TTC549 (cell line): ENCODE measurements at regions not wholly inside any gene's neighbourhood (a gene's known extent, or its start where the extent isn't known, plus 50 kb on each side); places are given as distances from the start of the nearest gene placed in this dataset.

Source experiments
- FAIRE-seq: peaks from 2 replicates; lab custom pipeline; 2012; peaks lifted over from hg19 to GRCh38; lab: Jason Lieb, UNC

DNA sequence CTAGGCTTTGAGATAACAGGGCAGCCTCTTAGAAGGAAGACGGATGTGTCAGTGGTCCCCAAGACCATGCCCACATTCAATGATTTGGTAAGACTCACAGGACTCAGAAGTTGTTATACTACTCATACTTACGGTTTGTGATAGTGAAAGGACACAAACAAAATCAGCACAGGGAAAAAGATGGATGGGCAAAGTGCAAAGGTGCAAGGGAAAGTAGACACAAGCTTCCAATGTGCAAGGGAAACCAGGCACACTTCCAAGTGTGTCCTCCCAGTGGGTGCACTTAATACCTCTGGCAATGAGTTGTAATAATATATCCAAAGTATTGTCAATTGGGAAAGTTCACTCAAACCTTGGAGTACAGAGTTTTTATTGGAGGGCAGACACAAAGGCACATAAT lies 53.8 kb upstream of the VCX start:
- no peak for FAIRE-seq

DNA sequence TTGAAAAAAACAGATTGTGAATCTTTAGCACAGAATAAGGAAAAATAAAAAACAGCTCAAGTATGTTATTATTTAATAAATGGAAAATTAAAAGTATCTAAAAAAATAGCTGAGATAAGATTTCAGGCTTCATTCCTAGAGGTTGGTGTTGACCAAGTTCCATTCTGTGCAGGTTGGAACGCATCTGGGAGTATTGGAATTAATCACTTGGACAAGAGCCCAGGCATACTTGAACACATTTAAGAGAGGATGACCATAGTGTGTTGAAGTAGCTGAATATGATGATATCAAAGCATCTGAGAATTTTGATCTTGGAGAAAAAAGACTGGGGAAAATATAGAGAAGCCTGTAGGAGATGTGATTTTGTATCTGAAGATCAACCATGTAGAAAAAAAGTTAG lies 54.6 kb upstream of the VCX start:
- FAIRE-seq: no peak

DNA sequence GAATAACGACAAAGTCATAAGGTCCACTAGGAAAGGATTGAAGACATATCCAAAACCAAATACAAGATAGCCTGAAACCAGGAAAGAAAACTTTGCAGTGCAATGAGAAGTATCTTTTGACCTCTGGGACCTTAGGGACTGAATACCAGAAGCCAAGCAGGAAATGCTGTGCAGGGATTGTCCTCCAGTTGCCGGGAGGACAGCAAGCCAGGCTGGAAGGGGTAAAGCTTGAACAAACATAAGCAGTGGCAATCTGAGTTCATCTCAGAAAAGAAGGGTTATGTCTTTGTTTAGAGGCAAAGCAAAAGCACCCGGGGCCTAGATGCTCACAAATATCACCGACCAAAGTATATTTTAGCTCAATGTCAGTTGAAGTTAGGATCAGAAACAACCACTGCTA lies 55.3 kb upstream of the VCX start:
- no peak for FAIRE-seq

DNA sequence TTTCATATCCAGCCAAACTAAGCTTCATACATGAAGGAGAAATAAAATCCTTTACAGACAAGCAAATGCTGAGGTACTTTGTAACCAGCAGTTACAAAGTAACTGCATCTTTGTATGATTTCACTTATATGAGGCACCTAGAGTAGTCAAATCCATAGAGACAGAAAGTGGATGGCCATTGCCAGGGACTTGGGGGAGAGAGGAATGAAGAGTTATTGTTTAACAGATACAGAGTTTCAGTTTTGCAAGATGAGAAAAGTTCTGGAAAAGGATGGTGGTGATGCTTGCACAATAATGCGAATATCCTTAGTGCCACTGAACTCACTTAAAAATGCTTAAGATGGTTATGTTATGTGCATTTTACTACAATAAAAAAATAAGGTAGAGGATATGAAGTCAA lies 58.4 kb upstream of the VCX start:
- FAIRE-seq: no peak

DNA sequence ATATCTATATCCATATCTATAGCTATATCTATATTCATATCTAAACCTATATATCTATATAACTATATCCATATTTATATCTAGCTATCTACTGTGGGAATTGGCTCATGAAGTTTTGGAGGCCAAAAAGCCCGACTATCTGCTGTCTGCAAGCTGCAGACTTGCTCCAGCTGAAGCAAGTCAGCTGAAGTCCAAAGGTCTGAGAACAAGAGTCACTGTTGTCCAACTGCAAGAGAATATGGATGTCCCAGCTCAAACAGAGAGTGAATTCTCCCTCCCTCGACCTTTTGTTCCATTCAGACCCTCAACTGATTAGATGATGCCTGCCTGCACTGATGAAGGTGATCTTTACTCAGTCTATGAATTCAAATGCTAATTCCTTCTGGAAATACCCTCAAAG lies 63.3 kb upstream of the VCX start:
- no peak for FAIRE-seq

DNA sequence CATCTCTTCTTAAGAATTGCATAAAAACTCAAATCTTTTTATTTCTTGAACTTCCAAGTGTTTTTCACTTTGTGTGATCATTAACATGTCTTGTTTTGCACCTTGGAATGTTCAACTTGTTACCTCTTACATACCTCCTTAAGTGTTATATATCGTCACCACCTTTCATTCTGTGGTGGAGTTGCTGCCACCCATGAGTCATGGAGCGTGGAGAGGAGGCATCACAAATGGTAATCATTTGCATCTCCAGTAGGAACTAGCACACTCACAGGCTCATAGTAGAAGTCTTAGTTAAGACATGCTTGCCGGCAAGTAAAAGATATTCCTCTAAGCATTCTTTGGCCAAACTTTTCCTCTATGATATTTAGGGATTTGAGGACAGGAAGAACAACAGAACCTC lies 67.0 kb upstream of the VCX start:
- FAIRE-seq: no peak

DNA sequence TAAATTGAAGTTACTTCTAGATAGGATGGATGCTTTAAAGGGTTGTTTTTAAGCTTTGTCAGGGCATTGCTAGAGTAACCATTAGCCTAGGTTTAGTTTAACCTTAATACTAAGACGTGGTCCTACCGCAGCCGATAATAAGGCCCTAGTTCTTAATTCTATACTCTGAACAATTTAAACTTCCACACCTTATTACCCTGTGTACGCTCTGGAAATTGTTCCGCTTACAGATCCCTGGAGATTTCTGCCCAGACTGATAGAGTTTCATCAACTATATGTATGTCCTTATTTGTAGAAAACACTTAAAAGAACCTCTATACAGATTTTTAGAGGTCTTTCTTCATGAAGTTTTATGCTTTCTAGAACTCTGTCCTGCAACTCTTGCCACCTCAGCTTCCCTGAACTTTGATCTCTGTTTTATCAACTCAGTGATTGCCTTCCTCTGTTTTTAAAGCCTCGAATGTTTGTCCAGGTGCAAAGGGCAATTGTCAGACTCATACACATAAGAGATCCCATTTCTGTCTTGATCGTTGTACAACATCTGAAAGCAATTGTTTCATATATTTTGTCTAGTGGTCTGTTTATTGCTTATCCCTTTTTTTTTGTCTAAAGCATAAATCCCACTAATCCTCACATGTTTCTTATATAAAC lies 71.1 kb upstream of the VCX start:
- no peak for FAIRE-seq

DNA sequence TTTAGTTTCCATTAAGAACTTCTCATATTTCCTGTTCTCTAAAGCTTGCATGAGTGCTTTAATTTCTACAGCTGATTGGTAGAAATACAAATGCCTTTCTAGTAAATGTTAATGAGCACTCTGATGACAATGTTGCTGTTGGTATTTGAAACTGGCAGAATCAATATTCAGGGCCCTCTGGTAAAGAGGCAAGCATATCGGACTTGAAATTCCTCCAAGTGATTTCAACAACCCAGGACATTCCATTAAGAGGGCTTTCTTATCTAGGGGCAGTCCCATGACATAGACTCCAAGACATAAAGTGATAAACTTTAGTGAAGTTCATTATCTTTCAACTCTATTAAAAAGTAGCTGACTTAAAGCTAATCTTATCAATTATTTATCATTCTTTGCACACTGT lies 83.1 kb upstream of the VCX start:
- FAIRE-seq: no peak

DNA sequence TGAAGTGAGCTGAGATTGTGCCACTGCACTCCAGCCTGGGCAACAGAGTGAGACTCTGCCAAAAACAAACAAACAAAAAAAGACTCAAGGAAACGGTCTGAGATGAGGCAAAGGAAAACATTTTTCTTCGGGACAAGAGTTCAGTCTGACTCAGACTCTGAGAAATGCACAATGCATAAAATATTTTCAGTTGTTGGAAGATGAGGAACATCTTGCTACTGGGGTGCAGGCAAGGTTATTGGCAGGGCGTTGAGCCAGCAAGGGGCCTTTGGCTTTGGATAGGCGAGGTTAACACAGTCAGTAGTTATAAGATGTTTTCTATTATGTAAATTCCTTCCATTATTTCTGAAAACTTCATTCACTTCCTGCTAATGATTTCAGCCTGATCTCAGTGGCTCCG lies 96.1 kb upstream of the VCX start:
- no peak for FAIRE-seq

DNA sequence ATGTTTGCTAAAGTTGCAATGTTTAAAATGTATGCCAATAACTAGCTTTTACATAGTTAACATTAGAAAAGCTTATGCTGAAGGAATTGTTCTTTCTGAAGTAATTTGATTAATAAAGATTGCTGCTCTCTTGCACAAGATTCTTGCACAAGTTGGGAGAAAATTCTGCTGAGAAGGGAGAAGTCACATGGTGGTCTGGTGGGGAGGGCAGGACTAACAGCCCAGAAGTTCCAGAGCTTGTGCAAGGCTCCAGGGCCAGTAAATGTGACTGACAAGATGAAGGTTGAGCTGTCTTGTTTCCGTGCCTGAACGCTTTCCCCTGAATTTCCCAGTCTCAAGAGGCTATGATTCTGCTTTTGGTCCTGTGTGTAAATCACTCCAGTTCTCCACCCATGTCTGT lies 112.9 kb upstream of the VCX start:
- no peak for FAIRE-seq

DNA sequence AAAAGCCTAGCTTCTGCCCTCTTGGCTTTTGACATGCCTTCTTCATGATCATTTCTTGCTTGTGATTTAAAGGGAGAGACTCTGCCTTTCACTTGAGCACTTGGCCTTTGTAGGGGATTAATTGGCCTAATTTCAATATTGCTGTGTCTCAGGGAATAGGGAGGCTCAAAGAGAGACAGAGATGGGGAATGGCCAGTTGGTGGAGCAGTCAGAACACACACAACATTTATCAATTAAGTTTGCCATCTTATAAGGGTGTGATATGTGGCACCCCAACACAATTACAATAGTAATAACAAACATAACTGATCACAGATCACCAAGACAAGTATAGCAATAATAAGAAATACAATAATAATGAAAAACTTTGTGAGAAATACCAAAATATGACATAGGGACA lies 122.5 kb upstream of the VCX start:
- no peak for FAIRE-seq

DNA sequence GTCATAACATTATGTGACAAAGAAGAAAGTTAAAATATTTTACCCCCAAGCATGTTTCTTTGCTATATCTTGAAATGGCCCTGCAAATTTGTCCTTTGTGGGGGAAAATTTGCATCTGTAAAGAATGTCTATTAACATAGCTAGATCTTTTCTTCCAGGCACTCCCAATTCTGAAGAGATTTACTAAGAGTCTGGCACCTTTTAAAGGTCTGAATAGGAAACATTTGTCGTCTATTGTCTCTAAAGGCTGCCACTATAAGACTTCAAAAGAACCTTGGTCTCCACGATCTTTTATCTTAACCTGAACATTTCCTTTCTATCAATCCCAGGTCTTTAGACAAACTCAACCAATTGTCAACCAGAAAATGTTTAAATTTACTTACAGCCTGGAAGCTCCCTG lies 128.6 kb upstream of the VCX start:
- no peak for FAIRE-seq

DNA sequence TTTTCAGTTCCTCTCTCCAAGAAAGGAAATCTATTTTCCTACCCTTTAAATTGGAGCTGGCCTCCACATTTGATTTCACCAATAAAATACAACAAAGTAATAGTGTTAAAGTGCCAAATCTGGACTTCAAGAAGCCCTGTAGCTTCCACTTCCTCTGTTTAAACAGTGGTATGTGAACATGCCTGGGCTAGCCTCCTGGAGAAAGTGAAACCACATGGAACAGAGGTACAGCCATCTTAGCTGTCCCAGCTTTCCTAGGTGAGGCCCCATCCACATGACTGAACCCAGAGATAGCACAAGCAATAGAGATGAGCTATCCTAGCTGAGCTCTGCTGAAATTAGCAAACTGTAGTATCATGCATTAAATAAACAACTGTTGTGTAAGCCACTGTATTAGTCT lies 131.8 kb upstream of the VCX start:
- no peak for FAIRE-seq

DNA sequence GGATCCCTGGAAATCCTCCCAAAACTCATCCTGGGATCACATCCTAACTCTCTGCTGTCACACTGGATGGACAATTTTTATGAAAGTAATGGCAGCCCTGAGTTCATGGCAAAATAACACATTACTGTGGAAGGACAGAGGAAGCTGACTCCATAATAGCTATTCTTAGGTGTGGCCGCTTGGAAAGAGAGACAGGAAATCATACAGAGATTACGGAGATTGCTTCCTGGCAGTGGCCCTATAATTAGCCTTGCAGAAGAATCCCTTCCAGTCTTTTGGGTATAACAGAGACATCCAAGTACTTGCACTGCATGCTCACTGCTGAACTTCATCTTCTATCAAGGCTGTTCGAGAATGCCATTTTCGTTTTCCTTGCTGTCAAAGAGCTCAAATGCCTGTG lies 133.1 kb upstream of the VCX start:
- no peak for FAIRE-seq

DNA sequence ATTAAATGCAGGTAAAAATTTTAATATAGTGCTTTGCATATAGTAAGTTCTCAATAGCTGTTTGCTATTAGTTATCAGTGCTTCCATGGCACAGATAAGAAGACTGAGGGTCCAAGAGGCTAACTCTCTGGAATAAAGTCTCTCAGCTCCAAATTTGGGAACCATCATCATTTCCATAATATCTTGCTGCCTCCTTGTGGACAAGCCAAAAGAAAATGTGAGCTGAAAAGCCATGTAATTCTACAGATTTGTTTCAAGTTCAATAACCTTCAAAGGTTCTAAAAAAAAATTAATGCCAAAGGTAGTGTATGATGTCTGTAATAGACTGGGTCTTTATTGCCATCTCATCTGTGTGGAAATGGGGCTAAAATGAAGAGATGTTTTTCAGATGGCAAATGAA lies 136.9 kb upstream of the VCX start:
- no peak for FAIRE-seq

DNA sequence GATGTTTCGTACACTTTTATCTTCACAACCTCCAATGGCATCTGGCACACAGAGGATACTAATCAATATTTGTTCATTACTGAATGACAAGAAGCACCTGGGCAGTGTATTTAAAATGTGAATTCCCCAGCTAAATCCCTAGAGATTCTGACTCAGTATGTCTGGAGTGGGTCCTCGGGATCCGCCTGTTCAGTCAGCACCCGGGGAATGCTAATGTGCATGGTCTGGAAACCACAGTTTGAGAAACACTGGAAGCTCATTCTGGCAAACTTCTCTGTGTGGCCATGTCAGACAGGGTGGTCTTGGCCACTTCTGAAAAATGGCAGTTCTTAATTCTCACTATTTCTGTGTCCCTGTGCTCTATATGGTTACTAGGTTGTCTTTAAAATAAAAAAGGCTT lies 138.8 kb upstream of the VCX start:
- no peak for FAIRE-seq

DNA sequence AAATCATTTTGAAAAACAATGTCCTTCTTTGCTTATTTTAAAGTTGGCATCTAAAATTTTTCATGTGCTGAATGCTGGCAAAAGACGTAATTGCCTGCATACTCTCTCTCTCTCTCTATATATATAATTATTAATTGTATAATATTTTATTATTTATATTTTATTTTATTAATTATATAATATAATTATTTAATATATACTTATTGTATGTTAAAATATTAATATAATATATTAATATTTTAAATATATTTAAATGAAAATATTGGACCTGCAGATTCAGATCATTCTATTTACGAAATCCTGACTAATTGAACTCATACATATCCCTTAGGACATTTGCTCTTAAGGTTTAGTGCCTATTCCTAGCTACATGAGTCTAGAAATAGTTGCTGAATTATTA lies 144.7 kb upstream of the VCX start:
- FAIRE-seq: no peak

DNA sequence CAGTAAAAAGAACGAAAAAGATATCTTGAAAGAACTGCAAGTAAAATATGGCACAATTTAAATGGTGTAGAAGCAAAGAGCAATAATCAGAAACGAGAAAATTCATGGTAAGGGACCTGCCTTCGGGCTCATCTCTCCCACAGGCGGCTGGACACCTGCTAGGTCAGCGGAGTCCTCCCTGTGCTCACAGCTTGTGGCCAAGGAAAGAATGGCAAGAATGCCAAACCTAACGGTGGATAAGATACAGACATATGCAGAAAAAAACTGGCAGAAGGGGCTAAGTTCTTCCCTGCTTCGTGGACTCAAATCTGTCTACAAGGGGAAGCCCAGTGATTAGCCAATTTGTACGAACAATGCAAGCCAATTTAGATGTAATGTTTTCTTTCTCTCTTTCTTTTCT lies 152.1 kb upstream of the VCX start:
- FAIRE-seq: no peak

DNA sequence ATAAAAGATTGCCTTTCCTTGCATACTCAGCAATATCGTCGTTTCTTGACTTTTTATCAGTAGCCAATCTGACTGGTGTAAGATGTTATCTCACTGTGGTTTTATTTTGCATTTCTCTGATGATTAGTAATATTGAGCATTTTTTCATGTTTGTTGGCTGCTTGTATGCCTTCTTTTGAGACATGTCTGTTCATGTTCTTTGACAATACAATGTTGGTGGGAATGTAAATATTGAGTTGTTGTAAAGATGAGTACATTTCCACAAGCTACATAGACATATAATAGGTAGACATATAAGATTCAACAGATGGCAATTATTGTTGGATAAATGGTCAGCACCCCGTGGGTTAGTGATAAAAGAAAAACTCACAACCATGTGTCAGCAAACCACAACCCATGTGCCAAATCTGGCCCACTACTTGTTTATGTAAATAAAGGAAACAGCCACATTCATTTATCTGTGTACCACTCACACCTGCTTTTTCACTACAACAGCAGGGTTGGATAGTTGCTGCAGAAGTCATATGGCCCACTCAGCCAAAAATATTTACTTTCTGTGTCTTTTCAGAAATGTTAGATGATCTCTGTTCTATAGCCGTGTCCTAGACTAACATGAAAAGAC lies 153.1 kb upstream of the VCX start:
- FAIRE-seq: no peak

DNA sequence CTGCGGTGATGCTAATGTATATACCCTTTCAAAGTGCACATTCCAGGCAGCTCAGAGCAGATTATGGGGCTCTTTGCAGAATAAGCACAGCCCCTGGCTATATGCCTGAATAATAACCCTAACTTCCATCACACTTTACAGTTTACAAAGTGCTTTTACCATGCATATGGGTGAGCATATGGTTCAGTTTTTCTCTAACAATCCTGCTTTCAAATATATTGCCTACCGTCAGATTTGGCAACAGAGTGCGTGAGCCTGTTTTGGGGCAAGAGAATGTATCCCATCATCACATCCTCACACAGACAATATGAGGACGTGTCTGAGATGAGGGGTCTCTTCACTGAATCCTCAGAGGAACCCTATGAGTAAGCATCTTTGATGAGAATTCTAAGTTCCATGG lies 162.8 kb upstream of the VCX start:
- FAIRE-seq: no peak

DNA sequence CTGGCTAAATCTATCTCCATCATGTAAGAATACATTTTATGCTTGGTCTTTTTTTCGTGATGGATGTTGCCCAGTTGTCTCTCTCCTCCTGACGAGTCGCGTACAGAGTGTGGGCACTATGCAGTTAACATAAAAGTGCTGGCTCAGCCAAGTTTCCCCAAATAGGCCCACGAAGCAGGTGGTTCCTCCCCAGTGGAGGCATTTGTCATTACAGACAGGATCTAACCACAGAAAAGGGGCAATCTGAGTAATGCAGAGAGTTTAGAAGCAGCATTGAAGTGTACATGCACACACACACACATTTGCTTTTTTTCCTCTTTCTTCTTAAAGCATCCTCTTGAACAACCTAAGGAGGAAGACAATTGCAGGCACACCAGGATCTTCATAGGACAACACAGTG lies 188.7 kb upstream of the VCX start:
- no peak for FAIRE-seq

DNA sequence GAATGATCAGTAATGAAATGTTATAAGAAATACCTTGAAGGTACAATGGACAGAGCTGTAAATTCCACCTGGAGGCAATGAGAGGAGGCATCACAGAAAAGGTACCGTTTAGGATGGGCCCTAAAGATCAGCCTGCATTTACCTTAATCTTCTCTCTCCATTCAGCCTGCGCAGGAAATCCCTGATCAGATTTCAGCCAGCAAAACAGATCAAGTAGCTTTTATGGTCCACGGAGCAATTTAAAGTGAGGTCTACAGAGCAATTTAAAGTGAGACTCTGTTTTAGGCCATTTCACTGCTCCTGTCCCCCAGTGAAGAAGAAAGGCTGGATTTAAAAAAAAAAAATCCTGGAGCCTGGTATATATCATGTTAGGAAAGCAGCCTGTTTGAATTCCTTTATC lies 195.1 kb upstream of the VCX start:
- no peak for FAIRE-seq

DNA sequence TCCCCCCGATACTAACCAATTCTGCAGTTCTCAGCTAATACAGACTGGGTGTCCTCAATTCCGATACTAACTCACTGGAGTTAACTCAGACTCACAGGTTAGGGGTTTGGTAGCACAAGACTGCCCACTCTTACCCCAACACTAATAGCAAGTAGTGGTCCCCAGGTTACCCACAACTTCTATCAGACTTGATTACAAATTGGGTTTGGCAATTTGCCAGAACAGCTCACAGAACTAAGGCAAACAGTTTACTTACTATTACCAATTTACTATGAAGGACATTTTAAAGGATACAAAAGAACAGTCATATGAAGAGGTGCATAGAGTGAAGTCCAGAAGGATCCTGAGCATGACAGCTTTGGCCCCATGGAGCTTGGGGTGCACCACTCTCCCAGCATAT lies 201.8 kb upstream of the VCX start:
- FAIRE-seq: no peak

DNA sequence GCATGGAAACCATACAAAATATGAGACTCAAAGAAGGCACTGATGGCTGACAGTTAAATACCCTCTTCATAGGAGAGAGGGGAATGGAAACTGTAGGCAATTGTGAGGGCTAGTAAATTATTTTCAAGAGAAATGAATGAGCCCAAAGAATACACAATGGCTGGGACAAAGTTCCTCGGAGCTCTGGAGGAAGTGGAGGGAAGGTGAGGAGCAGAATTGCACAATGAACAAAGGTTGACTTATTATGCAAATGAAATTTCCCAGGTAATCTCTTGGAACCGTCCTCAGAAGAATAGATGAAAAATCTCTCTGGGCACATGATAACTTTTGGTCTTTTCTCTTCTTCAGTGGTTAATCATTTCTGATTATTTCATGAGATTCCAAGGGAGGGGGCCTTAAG lies 202.6 kb upstream of the VCX start:
- no peak for FAIRE-seq
